ENCODE measurements at regions not wholly inside any gene's neighbourhood (a gene's known extent, or its start where the extent isn't known, plus 50 kb on each side); places are given as distances from the start of the nearest gene placed in this dataset.

DNA sequence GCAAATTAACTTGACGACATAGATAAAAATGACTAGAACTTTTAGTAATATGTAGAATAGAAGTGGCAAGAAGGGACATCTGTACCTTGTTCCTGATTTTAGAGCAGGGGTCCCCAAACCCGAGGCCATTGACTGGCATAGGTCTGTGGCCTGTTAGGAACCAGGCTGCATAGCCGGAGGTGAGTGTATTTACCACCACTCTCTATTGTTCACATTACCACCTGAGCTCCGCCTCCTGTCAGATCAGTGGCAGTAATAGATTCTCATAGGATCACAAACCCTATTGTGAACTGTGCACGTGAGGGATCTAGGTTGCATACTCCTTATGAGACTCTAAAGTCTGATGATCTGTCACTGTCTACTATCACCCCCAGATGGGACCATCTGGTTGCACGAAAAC lies 113.6 kb upstream of the AVPR1A start:
- TF ChIP-seq, protein P1, sequence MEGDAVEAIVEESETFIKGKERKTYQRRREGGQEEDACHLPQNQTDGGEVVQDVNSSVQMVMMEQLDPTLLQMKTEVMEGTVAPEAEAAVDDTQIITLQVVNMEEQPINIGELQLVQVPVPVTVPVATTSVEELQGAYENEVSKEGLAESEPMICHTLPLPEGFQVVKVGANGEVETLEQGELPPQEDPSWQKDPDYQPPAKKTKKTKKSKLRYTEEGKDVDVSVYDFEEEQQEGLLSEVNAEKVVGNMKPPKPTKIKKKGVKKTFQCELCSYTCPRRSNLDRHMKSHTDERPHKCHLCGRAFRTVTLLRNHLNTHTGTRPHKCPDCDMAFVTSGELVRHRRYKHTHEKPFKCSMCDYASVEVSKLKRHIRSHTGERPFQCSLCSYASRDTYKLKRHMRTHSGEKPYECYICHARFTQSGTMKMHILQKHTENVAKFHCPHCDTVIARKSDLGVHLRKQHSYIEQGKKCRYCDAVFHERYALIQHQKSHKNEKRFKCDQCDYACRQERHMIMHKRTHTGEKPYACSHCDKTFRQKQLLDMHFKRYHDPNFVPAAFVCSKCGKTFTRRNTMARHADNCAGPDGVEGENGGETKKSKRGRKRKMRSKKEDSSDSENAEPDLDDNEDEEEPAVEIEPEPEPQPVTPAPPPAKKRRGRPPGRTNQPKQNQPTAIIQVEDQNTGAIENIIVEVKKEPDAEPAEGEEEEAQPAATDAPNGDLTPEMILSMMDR (IDR thresholded peaks at IDR 0.05; ENCODE audit: extremely low read depth in 1 of 2, insufficient read depth in 1 of 2, low read depth in 1 of 2, low read length in 2 of 2), result no peak
- TF ChIP-seq EZH2 (IDR thresholded peaks at IDR 0.05; ENCODE audit: borderline replicate concordance, low read depth, low read length, severe bottlenecking) (no peak), JUN (IDR thresholded peaks at IDR 0.05; ENCODE audit: borderline replicate concordance, insufficient read depth, insufficient read length, low read depth) (no peak), FOS (IDR thresholded peaks at IDR 0.05; ENCODE audit: borderline replicate concordance, insufficient read depth, low read length) (no peak), POLR2A (IDR thresholded peaks at IDR 0.05; ENCODE audit: low read depth, low read length) (no peak)

Data from endothelial cell of umbilical vein (primary cell).